SK-N-SH (cell line): ENCODE measurements at regions not wholly inside any gene's neighbourhood (a gene's known extent, or its start where the extent isn't known, plus 50 kb on each side); places are given as distances from the start of the nearest gene placed in this dataset.

Source experiments
- CTCF ChIA-PET: fragments of 300-600, 350-600 bp; formaldehyde crosslinking; extraction: SDS; loops from one replicate; lab custom pipeline; 2021; lab: Yijun Ruan, JAX
- POLR2A ChIA-PET: fragments of 350-600 bp; sonication (Branson Sonifier 250); formaldehyde crosslinking; extraction: SDS; loops from one replicate; lab custom pipeline; 2020; ENCODE audit warnings: antibody characterized with exemption, inconsistent platforms; lab: Yijun Ruan, JAX
- DNase-seq: peaks from one replicate; pipeline ENCODE4 v3.0.0; 2012
- H2AFZ ChIP-seq: fragments of 200-600 bp; sonication (generic); 2 replicates; pipeline ENCODE4 v1.8.1; 2016; ENCODE audit warnings: antibody characterized with exemption, mild to moderate bottlenecking, low read depth
- H3F3A ChIP-seq: fragments of 200-600 bp; sonication (generic); replicated peaks from 2 replicates; pipeline ENCODE3; 2016; ENCODE audit warnings: antibody characterized with exemption, mild to moderate bottlenecking; ENCODE audit not compliant: insufficient read depth
- H3K27ac ChIP-seq, 2 experiments: fragments of 200-500 bp in 1 of 2; fragments of 200-600 bp in 1 of 2; sonication (Bioruptor generic) in 1 of 2; sonication (generic), shearing (Covaris generic) in 1 of 2; 2 replicates each; pipeline versions ENCODE4 v1.5.1 to v1.6.1; 2014 to 2016; ENCODE audit warnings: low read depth in 2 of 2, inconsistent platforms in 1 of 2, low read length in 1 of 2, mild to moderate bottlenecking in 1 of 2, mixed read lengths in 1 of 2
- H3K27me3 ChIP-seq: fragments of 200-600 bp; sonication (generic), shearing (Covaris generic); 2 replicates; pipeline ENCODE4 v1.6.1; 2016; ENCODE audit warnings: mixed run types; ENCODE audit not compliant: insufficient read depth
- H3K36me3 ChIP-seq, 2 experiments: fragments of 200-500 bp in 1 of 2; fragments of 200-600 bp in 1 of 2; sonication (Bioruptor generic) in 1 of 2; sonication (generic) in 1 of 2; replicated peaks in 1 of 2; 2 replicates each; pipeline versions ENCODE3 to v1.5.1; 2014 to 2016; ENCODE audit warnings: low read length in 1 of 2, mild to moderate bottlenecking in 1 of 2; ENCODE audit not compliant: insufficient read depth in 2 of 2, control insufficient read depth in 1 of 2
- H3K4me1 ChIP-seq, 2 experiments: fragments of 200-500 bp in 1 of 2; fragments of 200-600 bp in 1 of 2; sonication (Bioruptor generic) in 1 of 2; sonication (generic), shearing (Covaris generic) in 1 of 2; 2 replicates each; pipeline versions ENCODE4 v1.5.1 to v1.6.1; 2014 to 2016; ENCODE audit warnings: low read depth in 1 of 2, low read length in 1 of 2, mixed run types in 1 of 2; ENCODE audit not compliant: insufficient read depth in 2 of 2, control insufficient read depth in 1 of 2
- H3K4me2 ChIP-seq: fragments of 200-600 bp; sonication (generic), shearing (Covaris generic); 2 replicates; pipeline ENCODE4 v1.6.1; 2017; ENCODE audit warnings: mixed run types
- H3K4me3 ChIP-seq, 2 experiments: fragments of 200-500 bp in 1 of 2; fragments of 200-600 bp in 1 of 2; sonication (Bioruptor generic) in 1 of 2; sonication (generic), shearing (Covaris generic) in 1 of 2; 2 replicates each; pipeline versions ENCODE4 v1.5.1 to v1.8.1; 2014 to 2016; ENCODE audit warnings: low read depth in 2 of 2, inconsistent platforms in 1 of 2, low read length in 1 of 2, mild to moderate bottlenecking in 1 of 2, mixed read lengths in 1 of 2, moderate library complexity in 1 of 2
- H3K79me2 ChIP-seq: fragments of 200-600 bp; sonication (generic); 2 replicates; pipeline ENCODE4 v1.8.1; 2017; ENCODE audit warnings: mild to moderate bottlenecking; ENCODE audit not compliant: insufficient read depth
- H3K9ac ChIP-seq: fragments of 200-600 bp; sonication (generic); 2 replicates; pipeline ENCODE4 v1.6.1; 2017; ENCODE audit warnings: mixed run types
- H3K9me2 ChIP-seq: fragments of 200-600 bp; sonication (generic); 2 replicates; pipeline ENCODE4 v1.6.1; 2017; ENCODE audit warnings: mixed run types
- H3K9me3 ChIP-seq: fragments of 200-600 bp; sonication (generic); 2 replicates; pipeline ENCODE4 v1.6.1; 2017; ENCODE audit warnings: mixed run types, mild to moderate bottlenecking, moderate library complexity
- H4K20me1 ChIP-seq: fragments of 200-600 bp; sonication (generic); 2 replicates; pipeline ENCODE4 v1.6.1; 2017; ENCODE audit warnings: mild to moderate bottlenecking, mixed run types; ENCODE audit not compliant: insufficient read depth
- CTCF ChIP-seq: fragments of 200-600 bp; sonication (generic); IDR thresholded peaks from 2 replicates; pipeline ENCODE4 v1.6.1; 2017; ENCODE audit warnings: antibody characterized with exemption, mild to moderate bottlenecking, moderate library complexity
- EZH2phosphoT487 ChIP-seq: fragments of 200-600 bp; sonication (generic); IDR thresholded peaks from 2 replicates; pipeline ENCODE4 v1.6.1; 2017; ENCODE audit warnings: low read depth, mixed run types, mild to moderate bottlenecking, antibody characterized with exemption, moderate library complexity, borderline replicate concordance
- FOSL2 ChIP-seq: IDR thresholded peaks from 2 replicates; pipeline ENCODE4 v1.4.0; 2012; ENCODE audit warnings: low read depth, mild to moderate bottlenecking, moderate library complexity, borderline replicate concordance
- FOXJ3 ChIP-seq: sonication (generic); formaldehyde crosslinking; IDR thresholded peaks from 2 replicates; pipeline ENCODE4 v1.5.1; 2020; ENCODE audit warnings: mild to moderate bottlenecking, missing genetic modification reagents
- FOXM1 ChIP-seq: IDR thresholded peaks from 2 replicates; pipeline ENCODE4 v1.4.0; 2012; ENCODE audit warnings: low read depth, mild to moderate bottlenecking
- IRF3 ChIP-seq: fragments of 150-350 bp; IDR thresholded peaks from 2 replicates; pipeline ENCODE4 v1.6.1; 2016; ENCODE audit warnings: mild to moderate bottlenecking, low read depth, low read length
- JUND ChIP-seq: IDR thresholded peaks from 2 replicates; pipeline ENCODE4 v1.4.0; 2012
- MXI1 ChIP-seq: IDR thresholded peaks from 2 replicates; pipeline ENCODE4 v1.6.1; 2012; ENCODE audit warnings: mild to moderate bottlenecking, low read depth, low read length, improper control_type of control experiment
- NRF1 ChIP-seq: IDR thresholded peaks from 2 replicates; pipeline ENCODE4 v1.6.1; 2012; ENCODE audit warnings: low read depth, mild to moderate bottlenecking, low read length
- POLR2AphosphoS5 ChIP-seq: IDR thresholded peaks from 2 replicates; pipeline ENCODE4 v1.6.1; 2012; ENCODE audit warnings: low read depth, low read length
- RAD21 ChIP-seq: IDR thresholded peaks from 2 replicates; pipeline ENCODE4 v1.6.1; 2012; ENCODE audit warnings: mild to moderate bottlenecking, low read length
- RCOR1 ChIP-seq: fragments of 150-350 bp; IDR thresholded peaks from 2 replicates; pipeline ENCODE4 v1.6.1; 2017; ENCODE audit warnings: antibody characterized with exemption, low read length
- RFX5 ChIP-seq: IDR thresholded peaks from 2 replicates; pipeline ENCODE4 v1.6.1; 2012; ENCODE audit warnings: mild to moderate bottlenecking, improper control_type of control experiment, low read length
- RXRA ChIP-seq: IDR thresholded peaks from 2 replicates; pipeline ENCODE4 v1.4.0; 2012; ENCODE audit warnings: low read depth, mild to moderate bottlenecking, borderline replicate concordance
- SIN3A ChIP-seq: IDR thresholded peaks from 2 replicates; pipeline ENCODE4 v1.6.1; 2012; ENCODE audit warnings: low read depth, mild to moderate bottlenecking, low read length, moderate library complexity, borderline replicate concordance
- SMC3 ChIP-seq: IDR thresholded peaks from 2 replicates; pipeline ENCODE4 v1.6.1; 2012; ENCODE audit warnings: low read depth, low read length, improper control_type of control experiment
- USF1 ChIP-seq: IDR thresholded peaks from 2 replicates; pipeline ENCODE4 v1.4.0; 2012; ENCODE audit warnings: low read depth, borderline replicate concordance
- ZBTB33 ChIP-seq: IDR thresholded peaks from 2 replicates; pipeline ENCODE4 v1.4.0; 2012; ENCODE audit warnings: low read depth, borderline replicate concordance
- WGBS: methylation state at CpG from one replicate; pipeline ENCODE4 v1.1.6; 2017; ENCODE audit warnings: low lambda C conversion rate; 5-methylcytosine and 5-hydroxymethylcytosine counted together

GRCh38 chr15:62942428-62942827 is 100.1 kb upstream of the TPM1 start (continued):
- no peak for TF ChIP-seq FOSL2
- TF ChIP-seq POLR2AphosphoS5: no peak
- no peak for TF ChIP-seq JUND
- TF ChIP-seq SIN3A: no peak
- TF ChIP-seq NRF1: no peak

- Histone ChIP-seq H3K27me3 (no peaks in the 10 kb centered on the region), H3K36me3 (no peaks in the 10 kb centered on the region), H4K20me1 (no peaks in the 10 kb centered on the region), H3K4me3 (no peak overlapping the region), H3K79me2 (no peaks in the 10 kb centered on the region), H2AFZ (no peak overlapping the region), H3K27ac (no peak overlapping the region), H3K9ac (no peak overlapping the region), H3K9me2 (no peaks in the 10 kb centered on the region), H3K9me3 (no peaks in the 10 kb centered on the region), H3F3A (peaks cover 30% of the 10 kb centered on the region), H3K4me2 (no peak overlapping the region), H3K4me1 (peaks cover 20 to 24% of the 10 kb centered on the region in 2 experiments; a peak in 3 of 4 replicates)
- CTCF ChIA-PET: interaction anchor here (1.3 kb wide), 1 partner anchor 17 kb away, joined by 3 read pairs; no protein-coding TSS in a partner anchor
- no peak for TF ChIP-seq EZH2phosphoT487
- 82% methylated on average over 2 of the region's 2 CpGs for WGBS
- DNase-seq: no peak
- POLR2A ChIA-PET: no interaction called here
Observed at GRCh38 chr15:62945063-62945462, 97.5 kb upstream of the TPM1 start.

- no peak for DNase-seq
- no peak overlapping the region for H3K4me2 ChIP-seq
- H3K27me3 ChIP-seq: no peaks in the 10 kb centered on the region
- no peaks in the 10 kb centered on the region for H3K36me3 ChIP-seq
- no peaks in the 10 kb centered on the region for H4K20me1 ChIP-seq
- H3K9ac ChIP-seq: no peak overlapping the region
- ChIA-PET CTCF (interaction anchor here (0.9 to 1.3 kb wide), 2 partner anchors 16 to 17 kb away, joined by 3 read pairs; no protein-coding TSS in a partner anchor), POLR2A (no interaction called here)
- no peak overlapping the region for H2AFZ ChIP-seq
- no peak overlapping the region for H3K27ac ChIP-seq
- no peaks in the 10 kb centered on the region for H3K9me2 ChIP-seq
- peaks cover 27% of the 10 kb centered on the region for H3F3A ChIP-seq
- H3K4me3 ChIP-seq: no peak overlapping the region
- TF ChIP-seq RFX5: no peak
- no peak for TF ChIP-seq RCOR1
- TF ChIP-seq FOXJ3 (CRISPR knock-in tag): no peak
- no peak for TF ChIP-seq RAD21
- no peak for TF ChIP-seq FOSL2
- no peak for TF ChIP-seq ZBTB33
- no peak for TF ChIP-seq EZH2phosphoT487
- TF ChIP-seq NRF1: no peak
- TF ChIP-seq IRF3: no peak
- no peak for TF ChIP-seq FOXM1
- no peak for TF ChIP-seq SMC3
- TF ChIP-seq MXI1: no peak
- no peak for TF ChIP-seq USF1
- no peak for TF ChIP-seq RXRA
- no peak for TF ChIP-seq CTCF
- 86% methylated on average over 4 of the region's 4 CpGs for WGBS
- H3K4me1 ChIP-seq: peaks cover 19 to 20% of the 10 kb centered on the region in 2 experiments
- no peaks in the 10 kb centered on the region for H3K9me3 ChIP-seq
- H3K79me2 ChIP-seq: no peaks in the 10 kb centered on the region
Observed at GRCh38 chr15:62945760-62946159, 96.8 kb upstream of the TPM1 start.
